NCI-H748 (cell line): ENCODE measurements at regions not wholly inside any gene's neighbourhood (a gene's known extent, or its start where the extent isn't known, plus 50 kb on each side); places are given as distances from the start of the nearest gene placed in this dataset.
A peak's percentile ranks its signal among the peaks of the same experiment; 100 is the strongest.

ENCODE experiments used
- DNase-seq: peaks from one replicate; lab custom pipeline; 2025; ENCODE audit not compliant: unreplicated experiment; lab: John Stamatoyannopoulos, UW

DNA sequence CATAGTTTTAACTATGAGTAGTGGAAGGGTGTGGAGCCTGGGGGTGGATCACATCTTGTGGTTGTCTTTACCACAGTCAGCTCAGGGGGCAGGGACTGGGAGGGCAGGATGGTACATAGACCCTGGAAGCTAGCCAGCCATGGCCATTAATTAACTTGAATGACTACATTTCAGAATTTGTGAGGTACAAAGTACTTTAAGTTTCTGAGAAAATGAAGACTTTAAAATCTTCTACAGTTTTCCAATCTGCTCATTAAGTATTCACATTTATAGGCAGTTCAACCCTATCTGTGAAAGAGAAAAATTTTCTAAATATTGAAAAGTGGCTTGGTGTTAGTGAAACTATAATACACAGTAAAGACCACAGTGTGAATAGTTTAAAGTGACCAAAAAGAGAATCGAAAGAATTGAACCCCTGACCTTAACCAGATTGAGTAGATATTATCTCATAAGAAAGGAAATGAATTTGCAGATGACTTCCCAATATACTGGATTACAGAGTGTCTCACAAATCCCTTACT, 234.2 kb upstream of the MEF2C start:
- DNase-seq, result no peak

GRCh38 chr5:89110916-89111646, 228.1 kb upstream of the MEF2C start:
- no peak for DNase-seq

- no peak for DNase-seq
These were observed 223.5 kb upstream of the MEF2C start for GRCh38 chr5:89106480-89106879.

- DNase-seq, result no peak
These were observed 222.9 kb upstream of the MEF2C start for GRCh38 chr5:89105836-89106235.

DNA sequence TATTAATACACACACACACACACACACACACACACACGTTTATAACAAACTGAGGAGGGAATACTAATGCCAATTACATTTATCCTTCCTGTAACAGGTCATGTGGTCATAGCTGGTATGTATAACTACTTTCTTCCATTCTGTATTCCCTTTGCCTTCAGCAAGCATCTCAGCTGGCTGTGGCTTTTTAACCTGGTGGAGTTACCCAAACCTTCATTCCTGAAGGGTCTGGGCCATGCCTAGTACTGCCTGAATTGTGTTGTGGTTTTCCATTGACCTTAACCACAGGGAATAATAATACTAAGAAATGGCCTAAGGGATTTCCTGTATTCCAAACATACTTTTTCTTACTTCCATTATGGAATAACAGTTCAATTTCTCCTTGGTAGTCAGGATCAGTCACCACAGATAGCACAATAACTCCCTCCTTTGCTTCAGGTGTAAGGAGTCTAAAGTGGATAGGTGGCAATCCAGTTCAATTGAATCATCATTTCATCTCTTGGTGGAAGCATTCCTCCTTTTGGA, 222.2 kb upstream of the MEF2C start:
- no peak for DNase-seq

DNA sequence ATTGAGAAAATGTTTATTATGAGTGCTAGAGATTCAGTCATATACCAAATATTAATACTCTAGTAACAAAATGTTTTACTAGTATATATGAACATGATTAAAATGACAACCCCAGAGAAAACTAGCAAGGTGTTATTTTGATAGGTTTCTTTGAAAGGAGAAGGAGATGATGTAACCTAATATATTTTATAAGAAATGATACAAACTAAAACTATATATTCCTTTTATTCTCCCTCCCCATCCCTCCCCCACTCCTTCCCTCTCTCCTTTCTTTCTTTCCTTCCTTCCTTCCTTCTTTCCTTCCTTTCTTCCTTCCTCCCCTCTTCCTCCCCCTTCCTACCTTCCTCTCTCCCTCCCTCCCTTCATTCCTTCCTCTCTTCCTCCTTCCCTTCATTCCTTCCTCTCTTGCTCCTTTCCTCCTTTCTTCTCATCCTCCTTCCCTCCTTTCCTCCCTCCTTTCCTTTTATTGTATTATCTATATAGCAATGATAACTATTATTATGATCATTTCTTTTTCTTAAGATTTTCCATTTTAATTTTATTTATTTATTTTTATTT, 215.3 kb upstream of the MEF2C start:
- DNase-seq, result no peak

DNA sequence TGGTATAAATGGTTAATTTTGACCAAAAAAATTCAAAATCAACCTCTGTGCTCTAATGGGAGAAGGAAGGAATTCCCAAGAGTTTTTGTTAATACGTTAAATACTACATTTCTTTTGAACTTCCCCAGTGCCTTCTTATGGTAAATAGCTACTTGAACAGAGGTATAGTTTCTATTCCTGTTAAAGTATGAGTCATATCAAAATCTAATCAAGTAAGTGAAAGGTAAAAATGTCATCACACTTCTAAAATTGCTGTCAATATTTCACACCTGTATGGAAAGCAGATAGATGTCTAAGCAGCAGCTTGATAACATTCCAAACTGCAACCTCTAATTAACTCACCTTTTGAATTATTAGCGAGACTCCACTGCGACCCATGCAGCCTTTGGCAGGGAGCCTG, 214.1 kb upstream of the MEF2C start:
- DNase-seq, result peak; percentile 23

DNA sequence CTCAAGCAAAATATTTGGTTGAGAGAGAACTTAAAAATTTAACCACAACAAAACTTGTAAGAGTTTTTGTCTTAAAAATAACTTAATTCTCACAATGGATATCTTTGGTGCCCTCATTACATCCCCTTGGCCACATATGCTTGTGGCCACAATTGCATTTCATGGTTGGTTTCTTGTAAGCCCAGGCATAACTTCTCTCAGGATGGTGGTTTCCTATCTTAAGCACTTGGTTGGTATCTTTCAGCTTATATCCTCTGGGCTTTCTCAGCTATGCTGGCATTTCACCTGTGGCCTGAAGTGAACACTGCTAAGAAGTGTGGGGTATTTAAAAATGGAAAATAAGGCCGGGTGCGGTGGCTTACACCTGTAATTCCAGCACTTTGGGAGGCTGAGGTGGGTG, 212.4 kb upstream of the MEF2C start:
- no peak for DNase-seq

GRCh38 chr5:89090037-89090436, 207.1 kb upstream of the MEF2C start:
- DNase-seq, result no peak

DNA sequence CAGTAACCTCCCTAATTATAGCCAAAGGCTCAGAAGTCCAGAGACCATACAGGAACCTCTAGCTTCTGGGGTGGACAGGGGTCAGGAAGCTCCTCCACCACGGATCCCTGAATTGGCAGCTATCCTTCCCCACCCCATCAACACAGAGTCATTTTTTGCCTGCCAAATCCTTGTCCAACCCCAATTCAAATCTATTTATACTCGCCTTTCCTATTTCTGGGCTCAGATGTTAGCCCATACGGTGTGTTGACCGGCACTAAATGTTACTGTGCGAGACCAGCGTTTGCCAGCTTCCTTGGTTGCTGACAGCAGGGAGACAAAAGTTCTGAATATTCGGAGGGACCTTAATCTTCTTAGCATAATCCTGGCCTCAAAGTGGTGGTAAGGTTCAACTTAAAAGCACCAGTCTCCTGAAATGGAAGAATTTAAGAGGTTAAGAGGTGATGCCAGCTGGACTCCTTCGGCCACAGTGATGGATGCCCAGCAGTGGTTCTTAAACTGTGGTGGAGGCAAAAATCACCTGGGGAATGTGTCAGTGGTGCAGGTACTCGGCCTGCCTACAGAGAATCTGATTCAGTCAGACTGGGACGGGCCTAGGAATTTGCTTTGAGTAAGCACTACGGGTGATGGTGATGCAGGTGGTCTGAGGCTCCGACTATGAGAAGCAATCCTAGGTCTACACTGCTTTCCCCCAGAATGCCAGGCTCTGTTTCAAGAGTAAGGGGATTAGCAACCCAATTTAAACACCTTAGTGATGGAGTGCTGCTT, 204.8 kb upstream of the MEF2C start:
- DNase-seq, result no peak

DNA sequence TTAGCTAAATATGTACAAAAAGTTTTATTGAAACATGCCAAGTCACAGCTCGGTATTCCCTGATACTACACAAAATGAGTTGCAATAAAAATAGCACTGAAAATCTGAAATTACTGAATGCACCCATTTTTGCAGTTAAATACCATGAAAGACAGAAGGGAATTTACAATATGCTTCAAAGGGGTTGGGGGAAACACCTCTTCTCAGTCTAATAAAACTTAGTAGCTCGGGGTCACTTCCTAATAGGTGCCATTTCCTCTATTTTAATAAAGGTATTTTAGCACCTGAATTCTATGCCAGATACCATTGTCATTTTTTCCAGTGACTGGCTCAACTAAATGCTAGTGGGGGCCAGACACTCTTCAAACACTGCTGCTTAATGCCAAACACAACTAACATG, 204.1 kb upstream of the MEF2C start:
- no peak for DNase-seq

DNA sequence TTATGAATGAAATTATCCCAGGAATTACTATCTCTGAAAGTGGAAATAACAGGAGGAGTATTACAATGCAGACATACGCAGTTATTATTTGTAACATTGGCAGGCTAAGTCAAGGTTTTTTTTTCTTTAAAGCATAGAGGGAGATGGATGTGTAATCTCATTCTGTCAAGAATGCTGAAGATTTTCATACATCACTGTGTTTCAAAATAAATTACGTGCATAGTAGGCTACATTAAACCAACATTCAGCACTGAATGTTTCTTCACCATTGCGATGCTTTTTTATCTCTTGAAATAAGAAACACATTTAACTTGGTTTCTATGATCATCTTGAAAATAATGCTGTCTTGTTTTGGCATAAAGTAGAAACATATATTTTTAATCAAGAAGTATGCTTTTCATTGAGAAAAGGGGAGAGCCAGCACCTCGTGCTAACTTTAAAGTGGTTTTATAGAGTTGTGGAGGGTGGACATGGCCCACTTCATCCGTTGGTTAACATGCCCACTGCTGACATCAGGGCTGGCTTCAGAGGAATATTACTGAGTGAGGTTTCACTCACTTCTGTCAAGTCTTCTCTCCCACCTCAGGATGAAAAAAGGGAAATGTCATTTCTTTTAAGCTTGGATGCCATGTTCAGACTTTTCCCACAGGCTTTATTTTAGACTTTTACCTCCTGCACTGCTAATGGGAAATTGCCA, 203.6 kb upstream of the MEF2C start:
- no peak for DNase-seq

- DNase-seq, result no peak
These were observed 200.8 kb upstream of the MEF2C start for GRCh38 chr5:89083791-89084190.

DNA sequence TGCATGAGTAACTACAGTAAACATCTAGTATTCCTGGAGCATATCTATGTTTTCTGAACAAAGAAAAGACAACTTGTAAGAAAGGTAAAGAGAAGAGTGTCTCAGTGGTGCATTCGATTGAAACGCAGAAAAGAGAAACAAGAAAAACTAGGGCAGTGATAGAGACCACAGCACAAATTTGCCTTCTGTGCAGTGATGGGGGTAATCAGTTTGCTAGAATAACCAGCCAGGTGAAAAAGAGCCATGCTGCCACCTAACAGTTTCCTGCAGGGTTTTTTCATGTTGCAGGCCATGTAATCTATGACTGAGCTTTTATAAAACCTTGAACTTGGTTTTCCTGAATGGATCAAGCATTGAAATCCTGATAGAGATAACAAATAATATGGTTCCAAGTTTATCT, 198.4 kb upstream of the MEF2C start:
- DNase-seq, result peak; percentile 3

DNA sequence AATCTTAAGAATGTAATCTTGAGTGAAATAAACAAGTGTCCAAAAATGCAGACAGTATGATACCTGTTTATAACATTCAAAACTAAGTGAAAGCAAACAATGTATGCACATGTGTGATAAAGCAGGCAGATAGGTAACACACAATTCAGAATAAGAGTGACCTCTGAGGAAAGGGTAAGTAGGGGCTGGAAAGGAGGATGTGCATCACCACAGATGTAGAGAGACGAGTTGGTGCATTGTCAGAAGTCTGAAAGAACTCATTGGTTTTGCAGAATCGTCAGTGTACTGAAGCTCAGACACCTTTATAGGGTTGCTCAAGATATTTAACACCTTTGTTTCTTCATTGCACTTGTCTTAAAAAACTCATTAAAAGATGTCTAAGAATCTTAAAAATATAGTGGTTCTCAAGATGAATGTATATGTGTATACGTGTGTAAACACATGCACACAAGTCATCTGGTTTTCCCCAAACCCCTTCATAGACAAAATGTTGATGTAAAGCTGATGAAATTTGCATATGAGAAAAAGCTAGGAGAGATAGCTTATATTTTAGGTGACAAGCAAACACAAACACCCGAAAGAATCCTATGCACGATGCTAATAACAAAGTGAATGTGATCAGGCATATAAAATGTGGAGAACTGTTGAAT, 197.6 kb upstream of the MEF2C start:
- no peak for DNase-seq

DNA sequence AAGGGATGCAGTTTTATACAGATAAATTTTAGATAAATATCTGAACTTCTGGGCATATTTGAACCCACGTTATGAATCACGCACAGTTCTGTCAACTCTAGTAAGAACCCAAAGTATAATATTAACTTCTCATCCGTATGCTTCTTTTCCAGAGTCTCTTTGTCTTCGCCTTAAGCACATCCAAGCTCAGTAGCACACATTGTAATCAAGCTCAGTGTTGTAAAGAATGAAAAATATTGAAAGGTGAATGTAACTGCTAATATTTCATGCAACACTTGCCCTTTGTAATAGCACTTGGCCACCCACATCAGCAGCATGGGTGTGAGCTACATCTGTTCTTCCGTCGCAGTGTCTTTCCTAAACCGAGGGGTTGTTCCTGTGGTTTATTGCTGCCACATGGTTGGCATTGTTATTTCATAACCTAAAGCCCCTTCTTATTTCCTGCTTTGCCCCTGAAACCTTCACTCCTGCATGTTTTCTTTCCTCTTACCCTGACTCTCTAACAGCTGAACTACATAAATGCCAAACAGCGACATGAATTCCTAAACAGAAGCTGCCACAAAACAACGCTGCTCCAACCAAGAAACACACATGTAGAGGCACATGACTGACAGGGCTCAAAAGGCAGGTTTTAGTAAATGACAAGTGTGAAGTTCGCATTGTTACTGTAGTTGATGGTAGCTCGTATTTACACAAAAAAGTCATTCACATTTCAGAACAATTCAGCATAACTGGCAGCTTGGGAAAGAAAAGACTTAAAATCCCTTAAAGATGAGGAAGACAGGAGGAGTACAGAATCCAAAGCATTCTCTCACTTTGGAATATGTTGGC, 190.1 kb upstream of the MEF2C start:
- DNase-seq, result no peak

DNA sequence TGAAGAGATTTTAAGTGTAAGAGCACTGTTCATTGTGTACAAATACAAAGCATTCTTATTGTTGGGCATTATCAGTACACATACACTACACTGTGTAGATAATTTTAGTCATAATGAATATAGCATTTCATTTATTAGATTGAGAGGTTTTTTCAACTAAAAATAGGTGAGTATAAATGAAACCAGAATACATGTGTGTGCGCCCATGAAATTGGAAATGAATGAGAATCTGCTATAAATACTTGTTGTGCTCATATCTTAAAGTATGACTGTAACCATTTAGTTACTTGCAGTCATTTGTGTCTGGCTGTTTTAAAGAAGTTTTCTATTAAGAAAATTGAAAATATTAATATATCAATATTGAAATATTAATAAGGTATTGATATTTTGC, 189.0 kb upstream of the MEF2C start:
- DNase-seq, result no peak

DNA sequence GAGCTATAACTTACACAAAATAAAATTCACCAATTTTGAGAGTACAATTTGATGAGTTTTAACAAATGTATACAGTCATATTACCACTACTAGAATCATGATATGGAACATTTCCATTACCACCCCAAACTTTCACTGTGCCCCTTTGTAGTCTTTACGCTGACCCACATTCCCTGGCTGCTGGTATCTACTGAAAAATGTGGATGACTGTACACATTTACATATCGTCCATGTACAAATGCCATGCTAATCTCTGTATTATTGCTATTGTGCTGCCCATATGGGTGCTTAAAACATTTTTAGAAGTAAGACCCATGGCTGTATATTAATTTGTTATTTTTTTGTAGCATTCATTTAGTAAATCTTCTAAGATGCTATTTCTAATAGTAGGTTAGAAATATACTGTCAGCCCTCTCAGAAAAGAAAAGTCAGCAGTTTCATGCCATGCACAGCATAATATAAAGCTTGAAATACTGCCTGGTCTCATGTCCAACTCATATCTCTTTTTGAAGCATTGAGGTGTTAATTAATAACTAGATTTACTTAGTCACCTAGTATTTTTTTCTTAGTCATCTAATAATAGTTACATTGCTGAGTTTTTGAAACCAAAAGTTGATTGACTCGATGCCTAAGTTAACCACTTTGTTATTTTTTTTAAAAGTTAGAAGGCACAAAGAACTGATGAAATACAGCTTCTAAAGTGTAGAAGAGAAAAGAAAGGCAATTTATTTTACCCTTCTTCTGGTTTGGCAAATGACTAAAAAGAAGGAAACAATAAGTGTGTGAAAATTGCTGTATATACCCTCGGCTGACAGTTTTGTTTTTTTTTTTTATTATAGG, 188.3 kb upstream of the MEF2C start:
- DNase-seq, result no peak

- DNase-seq, result no peak
These were observed 186.6 kb upstream of the MEF2C start for GRCh38 chr5:89069591-89069990.
